Adipose tissue (tissue), 3 donors: ENCODE measurements at regions not wholly inside any gene's neighbourhood (a gene's known extent, or its start where the extent isn't known, plus 50 kb on each side); places are given as distances from the start of the nearest gene placed in this dataset.
"Not testable (repeated sequence)": the region's sequence is repeated elsewhere in the genome, so short reads cannot be mapped to it uniquely, and the experiment has no call there.

Experiments
- H3K27ac ChIP-seq: one replicate; pipeline ENCODE4 v1.5.1; 2013; ENCODE audit warnings: low read depth, low read length
- WGBS, 3 donors: extraction: QIAGEN DNeasy Blood & Tissue Kit; methylation state at CpG; one replicate each; pipeline ENCODE4 v1.1.7; 2013; 5-methylcytosine and 5-hydroxymethylcytosine counted together
- donor health status: healthy with polysubstance abuse.
- donor health status: Bipolar disorder and iron deficiency.
- donor health status: healthy.

GRCh38 chr2:111549174-111549573, 334.8 kb downstream of the ANAPC1 start:
- WGBS, 3 donors: 84 to 100% (median 86%) methylated on average over 1 of the region's 2 CpGs
- not testable (repeated sequence) for H3K27ac ChIP-seq

- WGBS, 3 donors: 11 to 57% (median 43%) methylated on average over 1 of the region's 2 CpGs
- not testable (repeated sequence) for H3K27ac ChIP-seq
Measured at GRCh38 chr2:111551428-111551827, 332.6 kb downstream of the ANAPC1 start.

GRCh38 chr2:111552625-111553024, 331.4 kb downstream of the ANAPC1 start:
- not testable (repeated sequence) for H3K27ac ChIP-seq
- WGBS, 3 donors: 90 to 100% methylated on average over 2 to 4 of the region's 9 CpGs; no CpG with 5 or more reads in 1 of the 3 donors

- 25 to 92% (median 81%) methylated on average over 1 of the region's 2 CpGs for WGBS, 3 donors
- not testable (repeated sequence) for H3K27ac ChIP-seq
Measured at GRCh38 chr2:111559301-111559700, 324.7 kb downstream of the ANAPC1 start.

- 83 to 100% (median 100%) methylated on average over 1 of the region's 3 CpGs for WGBS, 3 donors
Measured at GRCh38 chr2:111559814-111560213, 324.2 kb downstream of the ANAPC1 start.

GRCh38 chr2:111566068-111566467, 317.9 kb downstream of the ANAPC1 start:
- WGBS, 3 donors: 27 to 49% (median 38%) methylated on average over 6 to 8 of the region's 8 CpGs
- H3K27ac ChIP-seq: not testable (repeated sequence)

More at GRCh38 chr2:111559814-111560213, 324.2 kb downstream of the ANAPC1 start:
- not testable (repeated sequence) for H3K27ac ChIP-seq

- H3K27ac ChIP-seq: not testable (repeated sequence)
- 77 to 79% (median 77%) methylated on average over 5 of the region's 5 CpGs for WGBS, 3 donors
Measured at GRCh38 chr2:111567233-111567632, 316.8 kb downstream of the ANAPC1 start.

- WGBS, 3 donors: 59 to 68% (median 61%) methylated on average over 4 of the region's 5 CpGs
- not testable (repeated sequence) for H3K27ac ChIP-seq
Measured at GRCh38 chr2:111569356-111570199, 314.4 kb downstream of the ANAPC1 start.

- WGBS, 3 donors: 29 to 48% (median 36%) methylated on average over 6 of the region's 9 CpGs
- not testable (repeated sequence) for H3K27ac ChIP-seq
Measured at GRCh38 chr2:111570300-111571114, 313.5 kb downstream of the ANAPC1 start.

GRCh38 chr2:111574803-111575202, 309.2 kb downstream of the ANAPC1 start:
- 87 to 89% (median 87%) methylated on average over 4 of the region's 4 CpGs for whole genome bisulfite sequencing, 3 donors
- H3K27ac ChIP-seq: not testable (repeated sequence)

- not testable (repeated sequence) for H3K27ac ChIP-seq
- 85 to 97% (median 94%) methylated on average over 14 to 17 of the region's 18 CpGs for WGBS, 3 donors
Measured at GRCh38 chr2:111577154-111577885, 306.7 kb downstream of the ANAPC1 start.

GRCh38 chr2:111579500-111580134, 304.4 kb downstream of the ANAPC1 start:
- 72 to 80% (median 78%) methylated on average over 7 to 9 of the region's 10 CpGs for WGBS, 3 donors

GRCh38 chr2:111580616-111581015, 303.4 kb downstream of the ANAPC1 start:
- WGBS, 3 donors: no CpG with 5 or more reads among the region's 6 CpGs

More at GRCh38 chr2:111579500-111580134, 304.4 kb downstream of the ANAPC1 start:
- not testable (repeated sequence) for H3K27ac ChIP-seq

GRCh38 chr2:111582090-111582489, 301.9 kb downstream of the ANAPC1 start:
- WGBS, 3 donors: 67 to 77% (median 77%) methylated on average over 5 to 6 of the region's 6 CpGs
- not testable (repeated sequence) for H3K27ac ChIP-seq

More at GRCh38 chr2:111580616-111581015, 303.4 kb downstream of the ANAPC1 start:
- H3K27ac ChIP-seq: not testable (repeated sequence)

- no CpG with 5 or more reads among the region's 3 CpGs for WGBS, 3 donors
- H3K27ac ChIP-seq: not testable (repeated sequence)
Measured at GRCh38 chr2:111583480-111583879, 300.5 kb downstream of the ANAPC1 start.

GRCh38 chr2:111584540-111584939, 299.5 kb downstream of the ANAPC1 start:
- not testable (repeated sequence) for H3K27ac ChIP-seq
- 84 to 93% (median 91%) methylated on average over 1 of the region's 2 CpGs for WGBS, 3 donors

GRCh38 chr2:111584950-111585349, 299.0 kb downstream of the ANAPC1 start:
- 63 to 91% (median 84%) methylated on average over 4 to 6 of the region's 6 CpGs for WGBS, 3 donors
- H3K27ac ChIP-seq: not testable (repeated sequence)

- H3K27ac ChIP-seq: not testable (repeated sequence)
- WGBS, 3 donors: 71 to 92% (median 91%) methylated on average over 1 to 2 of the region's 2 CpGs
Measured at GRCh38 chr2:111586014-111586413, 298.0 kb downstream of the ANAPC1 start.
